ENCODE measurements at regions not wholly inside any gene's neighbourhood (a gene's known extent, or its start where the extent isn't known, plus 50 kb on each side); places are given as distances from the start of the nearest gene placed in this dataset.
"Not testable (repeated sequence)": the region's sequence is repeated elsewhere in the genome, so short reads cannot be mapped to it uniquely, and the experiment has no call there.

GRCh38 chr22:15791557-15791956 is 101.7 kb downstream of the POTEH start:
- WGBS, 3 donors = 79 to 100% (median 100%) methylated on average over 1 of the region's 3 CpGs
- intact Hi-C loops (cut with DNase I) = not testable (repeated sequence)

GRCh38 chr22:15799935-15800334 is 110.1 kb downstream of the POTEH start:
- H3K4me1 ChIP-seq (ENCODE audit: insufficient read depth); intact Hi-C loops (cut with DNase I); DNase-seq; H3K27me3 ChIP-seq; H3K36me3 ChIP-seq; H3K9me3 ChIP-seq; H3K27ac ChIP-seq; H3K4me3 ChIP-seq: not testable (repeated sequence)
- WGBS, 3 donors = 64 to 75% (median 75%) methylated on average over 2 to 3 of the region's 6 CpGs

More at GRCh38 chr22:15791557-15791956, 101.7 kb downstream of the POTEH start:
- H3K9me3 ChIP-seq; H3K27ac ChIP-seq; H3K27me3 ChIP-seq; H3K36me3 ChIP-seq; DNase-seq; H3K4me1 ChIP-seq (ENCODE audit: insufficient read depth); H3K4me3 ChIP-seq: not testable (repeated sequence)

- H3K27me3 ChIP-seq; H3K9me3 ChIP-seq; H3K4me1 ChIP-seq (ENCODE audit: insufficient read depth); H3K4me3 ChIP-seq; DNase-seq; intact Hi-C loops (cut with DNase I); H3K36me3 ChIP-seq; H3K27ac ChIP-seq: not testable (repeated sequence)
- WGBS, 3 donors = 31 to 33% methylated on average over 1 of the region's 1 CpG; no CpG with 5 or more reads in 1 of the 3 donors
Measured at GRCh38 chr22:15811141-15811540, 121.3 kb downstream of the POTEH start.

- WGBS, 3 donors = no CpG with 5 or more reads among the region's 5 CpGs
- H3K27me3 ChIP-seq; H3K9me3 ChIP-seq; intact Hi-C loops (cut with DNase I); H3K4me1 ChIP-seq (ENCODE audit: insufficient read depth); H3K36me3 ChIP-seq; H3K27ac ChIP-seq; H3K4me3 ChIP-seq; DNase-seq: not testable (repeated sequence)
Measured at GRCh38 chr22:15815783-15816182, 126.0 kb downstream of the POTEH start.

- not testable (repeated sequence) for H3K4me3 ChIP-seq
- peak in 1 of 5 donors; percentile 18 for DNase-seq
- 52 to 67% methylated on average over 1 of the region's 3 CpGs; no CpG with 5 or more reads in 1 of the 3 donors for WGBS, 3 donors
Measured at GRCh38 chr22:15816470-15816869, 126.6 kb downstream of the POTEH start.

GRCh38 chr22:15817264-15817663 is 127.4 kb downstream of the POTEH start:
- intact Hi-C loops (cut with DNase I); DNase-seq: not testable (repeated sequence)
- WGBS, 3 donors = 0 to 50% (median 40%) methylated on average over 1 of the region's 2 CpGs

More at GRCh38 chr22:15816470-15816869, 126.6 kb downstream of the POTEH start:
- H3K36me3 ChIP-seq; intact Hi-C loops (cut with DNase I); H3K27ac ChIP-seq; H3K9me3 ChIP-seq; H3K4me1 ChIP-seq (ENCODE audit: insufficient read depth); H3K27me3 ChIP-seq: not testable (repeated sequence)

GRCh38 chr22:15819886-15820285 is 130.1 kb downstream of the POTEH start:
- H3K36me3 ChIP-seq; DNase-seq; intact Hi-C loops (cut with DNase I); H3K4me1 ChIP-seq (ENCODE audit: insufficient read depth); H3K27me3 ChIP-seq; H3K27ac ChIP-seq; H3K9me3 ChIP-seq; H3K4me3 ChIP-seq: not testable (repeated sequence)
- 67% methylated on average over 12 of the region's 33 CpGs; no CpG with 5 or more reads in 2 of the 3 donors for WGBS, 3 donors

More at GRCh38 chr22:15817264-15817663, 127.4 kb downstream of the POTEH start:
- H3K4me1 ChIP-seq (ENCODE audit: insufficient read depth); H3K36me3 ChIP-seq; H3K9me3 ChIP-seq; H3K4me3 ChIP-seq; H3K27ac ChIP-seq; H3K27me3 ChIP-seq: not testable (repeated sequence)

GRCh38 chr22:15821088-15821487 is 131.3 kb downstream of the POTEH start:
- H3K4me1 ChIP-seq (ENCODE audit: insufficient read depth); H3K27ac ChIP-seq; H3K9me3 ChIP-seq; intact Hi-C loops (cut with DNase I); H3K27me3 ChIP-seq; H3K36me3 ChIP-seq; H3K4me3 ChIP-seq: not testable (repeated sequence)
- peak in 1 of 5 donors; percentile 12 for DNase-seq
- WGBS, 3 donors = 68% methylated on average over 9 of the region's 32 CpGs; no CpG with 5 or more reads in 2 of the 3 donors

- H3K27ac ChIP-seq; DNase-seq; intact Hi-C loops (cut with DNase I); H3K9me3 ChIP-seq; H3K4me3 ChIP-seq; H3K36me3 ChIP-seq; H3K27me3 ChIP-seq; H3K4me1 ChIP-seq (ENCODE audit: insufficient read depth): not testable (repeated sequence)
- 90% methylated on average over 7 of the region's 22 CpGs; no CpG with 5 or more reads in 2 of the 3 donors for WGBS, 3 donors
Measured at GRCh38 chr22:15822001-15822400, 132.2 kb downstream of the POTEH start.

GRCh38 chr22:15823178-15823577 is 133.4 kb downstream of the POTEH start:
- H3K4me1 ChIP-seq (ENCODE audit: insufficient read depth); H3K9me3 ChIP-seq; DNase-seq; intact Hi-C loops (cut with DNase I); H3K36me3 ChIP-seq; H3K4me3 ChIP-seq; H3K27me3 ChIP-seq; H3K27ac ChIP-seq: not testable (repeated sequence)
- 47 to 88% (median 76%) methylated on average over 3 to 8 of the region's 12 CpGs for WGBS, 3 donors

GRCh38 chr22:15832235-15832634 is 142.4 kb downstream of the POTEH start:
- H3K9me3 ChIP-seq; H3K4me1 ChIP-seq (ENCODE audit: insufficient read depth): not testable (repeated sequence)

GRCh38 chr22:15835729-15836128 is 145.9 kb downstream of the POTEH start:
- H3K27ac ChIP-seq; H3K4me1 ChIP-seq (ENCODE audit: insufficient read depth); H3K27me3 ChIP-seq; intact Hi-C loops (cut with DNase I); H3K4me3 ChIP-seq; H3K36me3 ChIP-seq; H3K9me3 ChIP-seq; DNase-seq: not testable (repeated sequence)
- WGBS, 3 donors = 49 to 65% (median 60%) methylated on average over 7 to 9 of the region's 9 CpGs

More at GRCh38 chr22:15832235-15832634, 142.4 kb downstream of the POTEH start:
- H3K27ac ChIP-seq; H3K4me3 ChIP-seq; intact Hi-C loops (cut with DNase I); DNase-seq; H3K27me3 ChIP-seq; H3K36me3 ChIP-seq: not testable (repeated sequence)
- WGBS, 3 donors = 67 to 79% (median 73%) methylated on average over 2 of the region's 2 CpGs
